Fibroblast of skin of right biceps (primary cell): ENCODE measurements at regions not wholly inside any gene's neighbourhood (a gene's known extent, or its start where the extent isn't known, plus 50 kb on each side); places are given as distances from the start of the nearest gene placed in this dataset.
"Not testable (repeated sequence)": the region's sequence is repeated elsewhere in the genome, so short reads cannot be mapped to it uniquely, and the experiment has no call there.

ENCODE experiments used
- DNase-seq: peaks from one replicate; pipeline ENCODE4 v3.0.0-alpha.2; 2013

DNA sequence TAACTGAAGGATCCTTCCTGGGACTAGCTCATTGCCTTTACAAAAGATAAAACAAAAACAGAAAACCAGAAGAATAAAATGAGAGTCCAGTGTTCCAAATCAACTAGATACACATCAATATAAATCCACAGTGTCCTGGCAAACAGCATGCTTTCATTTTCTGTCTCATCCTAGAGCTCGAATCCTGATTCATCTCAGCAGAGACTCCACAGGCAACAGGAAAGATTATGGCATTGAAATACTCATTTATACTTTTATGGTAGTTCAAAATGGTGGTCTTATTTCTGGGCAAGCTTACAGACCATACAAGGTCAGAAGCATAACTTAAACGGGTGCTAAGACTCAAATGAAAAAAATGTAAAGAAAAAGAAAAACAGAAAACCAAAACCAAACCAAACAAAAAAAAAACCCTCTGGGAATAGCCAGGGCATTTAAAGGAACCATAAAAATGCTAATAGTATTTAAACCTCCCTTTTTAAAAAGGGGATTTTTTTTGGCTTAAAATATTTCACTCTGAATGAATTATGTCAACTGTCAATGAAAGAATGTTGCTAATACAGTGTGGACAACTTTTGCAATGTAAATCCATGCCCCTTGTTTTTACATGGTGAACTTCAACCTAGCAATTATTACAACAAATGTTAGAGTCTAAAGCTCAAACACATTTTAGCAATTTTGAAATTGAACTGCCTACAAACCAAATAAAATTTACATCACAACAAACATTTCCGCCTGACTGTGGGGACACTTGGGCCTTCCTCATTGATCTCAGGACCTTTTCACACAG lies 57.9 kb downstream of the GPR101 start:
- DNase-seq = peak; percentile 22

DNA sequence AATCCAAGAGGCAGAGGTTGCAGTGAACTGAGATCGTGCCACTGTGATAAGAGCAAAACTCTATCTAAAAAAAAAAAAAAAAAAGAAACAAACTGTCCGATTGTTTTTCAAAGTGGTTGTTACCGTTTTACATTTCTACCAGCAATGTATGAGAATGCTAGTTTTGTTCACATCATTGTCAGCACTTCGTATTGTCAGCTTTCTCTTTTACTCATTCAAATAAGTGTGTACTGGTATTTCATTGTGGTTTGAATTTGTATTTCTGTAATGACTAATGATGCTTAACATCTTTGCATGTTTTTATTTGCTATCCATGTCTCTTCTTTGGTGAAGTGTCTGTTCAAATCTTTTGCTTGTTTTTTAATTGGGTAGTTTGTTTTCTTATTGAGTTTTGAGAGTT lies 65.8 kb downstream of the GPR101 start:
- DNase-seq = no peak

DNA sequence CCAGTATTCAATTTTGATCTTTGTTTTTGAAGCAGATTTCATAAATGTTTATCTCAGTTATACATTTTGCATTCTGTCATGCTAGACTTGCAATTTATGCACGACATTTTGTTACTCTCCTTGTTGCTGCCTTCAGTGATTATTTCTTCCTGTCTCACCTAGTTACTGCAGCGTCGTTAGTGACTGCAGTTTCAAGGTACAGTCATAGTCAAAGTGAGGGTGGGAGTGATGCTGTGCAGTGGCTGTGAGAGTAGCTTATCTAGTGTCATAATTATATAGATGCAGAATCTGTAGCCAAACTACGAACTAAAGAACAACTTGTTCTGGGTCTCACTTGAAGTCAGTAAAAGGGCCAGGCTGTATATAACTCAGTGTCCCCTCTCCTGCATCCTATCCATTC lies 69.8 kb downstream of the GPR101 start:
- DNase-seq = no peak

DNA sequence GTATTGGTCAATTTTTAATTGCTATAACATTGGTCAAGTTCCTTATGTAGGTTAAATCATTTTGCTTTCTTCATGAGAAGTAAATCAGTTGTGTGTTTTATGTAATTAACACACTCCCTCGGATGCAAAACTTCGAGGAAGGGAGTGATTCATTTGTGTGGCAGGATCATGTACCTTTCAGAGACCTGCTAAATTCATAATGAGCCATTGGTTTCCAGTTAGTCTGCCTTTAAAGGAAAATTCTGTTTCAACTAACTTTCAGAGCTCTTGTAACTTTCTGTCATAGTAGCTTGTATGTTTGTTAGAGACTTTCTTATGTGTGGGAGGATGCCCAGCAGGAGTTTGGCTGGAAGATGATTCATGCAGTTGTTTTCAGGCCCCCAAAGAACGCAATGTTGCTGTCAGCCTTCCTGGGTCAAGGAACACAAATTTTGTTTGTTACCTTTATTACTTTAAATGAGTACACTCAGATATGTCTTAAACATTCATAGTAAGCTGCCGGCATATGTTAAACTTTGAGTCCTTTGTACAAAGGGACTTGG lies 72.1 kb downstream of the GPR101 start:
- no peak for DNase-seq

DNA sequence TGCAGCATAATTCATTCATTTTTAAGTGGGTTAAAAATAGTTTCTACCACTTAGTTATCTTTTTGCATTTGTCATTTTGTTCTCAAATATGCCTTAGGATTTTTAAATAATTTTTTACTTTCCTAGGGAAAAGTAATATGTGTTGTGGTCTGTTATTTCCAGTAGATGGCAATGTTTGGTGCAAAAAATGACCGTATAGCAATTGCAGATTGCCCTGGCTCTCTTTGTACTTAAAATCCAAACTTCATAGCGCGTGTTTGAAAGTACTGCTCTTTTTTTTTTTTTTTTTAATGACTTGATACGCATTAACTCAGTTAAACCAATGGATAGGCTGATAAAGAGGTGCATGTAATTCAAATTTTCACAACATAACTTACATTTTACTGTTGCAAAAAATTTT lies 74.4 kb upstream of the RBMX start:
- peak; percentile 23 for DNase-seq

DNA sequence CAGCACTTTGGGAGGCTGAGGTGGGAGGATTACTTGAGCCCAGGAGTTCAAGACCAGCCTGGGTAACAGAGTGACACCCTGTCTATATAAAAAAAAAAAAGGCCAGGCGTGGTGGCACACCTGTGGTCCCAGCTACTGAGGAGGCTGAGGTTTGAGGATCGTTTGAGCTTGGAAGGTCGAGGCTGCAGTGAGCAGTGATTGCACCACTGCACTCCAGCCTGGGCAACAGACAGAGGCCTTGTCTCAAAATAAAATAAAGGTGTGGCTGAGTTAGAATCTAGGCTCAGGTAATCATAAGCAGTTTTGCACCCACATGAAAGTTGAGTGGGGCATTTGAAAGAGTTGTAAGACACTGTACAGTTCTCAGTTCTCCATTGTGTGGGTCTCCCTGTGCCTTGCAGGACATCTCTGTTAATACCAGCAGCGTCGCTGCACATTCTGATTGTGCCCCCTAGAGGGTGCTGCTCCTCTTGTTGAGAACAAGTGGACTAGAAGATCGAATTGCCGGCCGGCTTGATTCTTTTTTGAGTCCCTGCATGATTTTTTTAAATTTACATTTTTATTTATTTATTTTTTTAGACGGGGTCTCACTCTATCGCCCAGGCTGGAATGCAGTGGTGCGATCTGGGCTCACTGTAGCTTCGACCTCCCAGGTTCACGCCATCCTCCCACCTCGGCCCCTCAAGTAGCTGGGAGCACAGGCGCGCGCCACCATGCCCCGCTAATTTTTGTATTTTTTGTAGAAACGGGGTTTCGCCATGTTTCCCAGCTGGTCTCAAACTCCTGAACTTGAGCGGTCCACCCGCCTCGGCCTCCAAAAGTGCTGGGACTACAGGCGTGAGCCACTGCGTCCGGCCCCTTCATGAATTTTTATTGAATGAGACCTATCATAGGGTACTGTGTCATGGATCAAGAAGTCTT lies 73.6 kb upstream of the RBMX start:
- peak; percentile 57 for DNase-seq

DNA sequence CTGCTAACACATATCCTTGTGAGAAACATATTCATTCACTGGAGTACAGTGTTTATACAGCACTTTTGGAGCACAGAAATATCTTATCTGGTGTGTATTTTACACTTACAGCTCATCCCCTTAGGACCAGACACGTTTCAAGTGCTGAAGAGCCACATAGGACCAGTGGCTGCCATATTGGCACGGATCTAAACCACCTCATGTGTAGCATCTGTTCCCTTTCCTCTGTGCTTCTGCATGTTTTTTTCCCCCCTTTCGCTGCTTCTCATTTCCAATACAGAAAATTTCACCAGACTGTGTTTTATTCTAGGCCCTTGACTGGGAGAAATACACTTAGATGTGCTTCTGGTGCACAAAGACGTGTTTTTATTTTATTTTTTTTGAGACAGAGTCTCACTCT lies 69.7 kb upstream of the RBMX start:
- no peak for DNase-seq

DNA sequence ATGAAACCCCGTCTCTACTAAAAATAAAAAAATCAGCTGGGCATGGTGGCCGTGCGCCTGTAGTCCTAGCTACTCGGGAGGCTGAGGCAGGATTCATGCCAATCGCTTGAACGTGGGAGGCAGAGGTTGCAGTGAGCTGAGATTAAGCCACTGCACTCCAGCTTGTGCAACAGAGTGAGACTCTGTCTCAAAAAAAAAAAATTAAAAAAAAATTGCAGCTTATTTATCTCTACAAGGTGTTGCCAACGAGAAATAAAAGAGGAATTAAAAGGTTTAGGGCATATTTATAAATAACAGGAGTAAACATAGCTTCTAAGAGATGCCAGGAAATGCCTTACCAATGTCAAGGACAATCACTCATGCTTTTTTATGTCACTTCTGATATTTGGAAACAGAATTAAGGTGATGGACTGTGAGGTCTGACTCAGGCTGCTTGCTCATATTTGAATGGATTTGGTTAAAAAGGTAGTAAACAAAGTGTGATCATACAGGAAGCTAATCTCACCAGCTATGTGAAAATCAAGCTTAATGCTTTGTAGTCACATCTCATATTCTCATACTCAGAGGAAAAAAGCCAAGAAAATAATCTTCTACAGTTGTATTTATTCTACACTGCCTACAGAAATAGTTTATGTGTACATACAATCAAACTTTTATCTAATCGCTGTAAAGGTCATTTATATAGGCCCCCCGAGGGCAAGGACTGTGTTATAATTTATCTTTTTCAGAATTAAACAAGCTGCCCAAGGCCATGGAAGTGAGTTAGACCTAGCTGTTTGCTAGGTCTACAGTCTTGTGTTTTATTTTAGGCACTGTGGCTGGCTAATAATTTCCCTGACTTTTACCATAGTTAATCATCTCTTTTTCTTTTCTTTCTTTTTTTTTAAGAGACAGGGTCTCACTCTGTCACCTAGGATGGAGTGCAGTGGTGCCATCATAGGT lies 61.1 kb upstream of the RBMX start:
- no peak for DNase-seq

DNA sequence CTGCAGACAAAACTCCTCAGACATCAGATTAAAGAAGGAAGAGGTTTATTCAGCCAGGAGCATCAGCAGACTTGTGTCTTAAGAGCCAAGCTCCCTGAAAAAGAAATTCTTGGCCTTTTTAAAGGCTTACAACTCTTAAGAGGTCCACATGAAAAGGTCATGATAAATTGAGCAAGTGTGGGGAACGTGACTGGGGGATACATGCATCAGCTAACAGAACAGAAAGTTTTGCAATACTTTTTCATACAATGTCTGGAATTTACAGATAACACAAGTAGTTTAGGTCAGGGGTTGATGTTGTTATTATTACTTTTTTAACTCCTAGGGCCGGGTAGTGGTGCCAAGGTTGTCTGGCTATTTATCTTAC lies 55.6 kb upstream of the RBMX start:
- DNase-seq = no peak

DNA sequence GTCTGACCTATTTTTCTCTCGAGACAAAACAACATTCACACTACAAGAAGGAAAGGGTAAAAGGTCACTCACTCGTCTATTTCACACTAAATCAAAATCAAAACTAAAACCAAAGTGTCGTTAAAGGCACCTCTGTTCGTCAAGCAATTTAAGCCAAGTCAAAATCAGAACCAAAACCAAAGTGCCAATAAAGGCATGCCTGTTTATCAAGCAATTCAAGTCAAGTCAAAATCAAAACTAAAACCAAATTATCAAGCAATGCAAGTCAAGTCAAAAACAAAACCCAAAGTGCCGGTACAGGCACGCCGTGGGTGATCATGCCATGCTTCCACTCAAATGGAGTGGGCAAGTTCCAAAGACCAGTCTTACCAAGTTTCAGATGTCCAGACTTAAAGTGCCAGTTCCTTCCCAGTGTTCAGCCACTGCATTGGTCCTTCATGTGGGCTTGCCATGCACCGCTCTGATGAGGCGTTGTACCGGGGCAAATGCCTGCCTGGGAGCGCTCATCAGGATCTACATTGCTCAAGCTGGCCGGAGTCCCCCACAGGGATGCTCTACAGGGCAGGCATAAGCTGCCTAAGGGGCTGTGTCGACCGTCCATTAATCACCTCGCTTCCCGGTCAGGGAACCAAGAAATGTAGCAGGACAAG lies 55.1 kb upstream of the RBMX start:
- not testable (repeated sequence) for DNase-seq

DNA sequence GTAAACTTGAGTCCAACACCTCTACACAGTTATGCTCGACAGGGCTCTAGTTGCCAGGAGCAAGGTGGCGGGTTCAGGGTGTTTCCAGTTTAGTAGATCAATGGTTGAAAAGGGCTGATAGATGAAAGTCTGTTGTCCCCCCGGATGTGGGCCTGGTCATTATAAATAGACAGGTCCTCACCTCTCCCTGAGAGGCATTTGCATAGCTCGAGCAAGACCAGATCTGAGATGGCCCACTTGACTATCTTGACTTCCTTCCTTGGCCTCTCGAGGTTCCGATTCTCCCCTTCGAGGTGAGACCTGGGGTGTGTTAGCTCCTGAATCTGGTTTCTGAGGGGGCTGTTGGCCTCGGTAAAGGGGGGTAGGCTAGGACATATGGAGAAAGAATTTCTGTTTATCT lies 54.1 kb upstream of the RBMX start:
- not testable (repeated sequence) for DNase-seq

DNA sequence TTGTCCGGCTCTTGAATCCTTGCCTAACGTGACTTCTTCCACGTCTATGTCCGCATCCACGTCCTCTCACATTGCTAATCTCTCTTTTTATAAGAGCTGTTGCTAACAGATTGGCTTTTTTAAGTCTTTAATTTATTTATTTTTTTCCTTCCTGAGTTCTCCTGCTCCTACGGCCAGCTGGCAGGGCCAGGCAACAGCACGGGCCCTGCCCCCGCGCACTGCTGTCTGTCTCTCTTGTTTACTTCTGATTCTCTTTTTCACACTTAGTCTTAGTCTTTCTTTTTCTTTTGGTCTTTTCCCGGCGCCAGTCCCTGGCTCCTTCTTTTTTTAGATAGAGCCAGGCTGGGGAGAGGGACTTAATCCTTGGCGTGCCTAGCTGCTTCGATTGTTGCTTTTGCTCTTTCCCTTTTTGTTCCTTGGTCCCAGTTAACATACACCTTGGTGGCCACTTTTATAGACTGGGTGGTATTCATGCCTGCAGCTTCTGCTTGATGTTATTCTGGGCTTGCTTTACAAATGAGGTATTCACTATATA lies 53.2 kb upstream of the RBMX start:
- DNase-seq = no peak

DNA sequence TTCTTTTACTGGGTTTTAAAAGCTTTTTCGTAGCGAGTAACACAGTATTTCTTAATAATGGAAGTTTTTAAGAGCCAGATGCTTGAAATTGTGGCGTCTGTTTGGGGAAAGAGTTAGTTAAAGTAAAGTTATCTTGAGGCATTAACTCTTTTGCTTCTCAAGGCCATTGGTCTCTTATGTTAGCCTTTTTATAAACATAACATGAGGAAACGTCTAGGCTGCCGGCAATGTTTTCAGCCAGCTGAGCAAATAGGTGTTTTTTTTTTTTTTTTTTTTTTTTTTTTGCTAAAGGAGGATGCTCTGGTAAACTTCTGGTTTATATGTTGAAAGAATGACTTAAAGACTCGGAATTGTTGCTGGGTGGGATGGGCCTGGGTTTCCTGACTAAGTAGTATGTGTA lies 51.1 kb upstream of the RBMX start:
- DNase-seq = no peak
